Keratinocyte (primary cell): ENCODE measurements at regions not wholly inside any gene's neighbourhood (a gene's known extent, or its start where the extent isn't known, plus 50 kb on each side); places are given as distances from the start of the nearest gene placed in this dataset.

Experiments
- CTCF ChIP-seq, 3 experiments: IDR thresholded peaks in 1 of 3; conservative IDR thresholded peaks in 1 of 3; optimal IDR thresholded peaks in 1 of 3; 2 replicates in 2 of 3; 3 replicates in 1 of 3; pipeline versions ENCODE3 to v1.5.1; 2011; ENCODE audit warnings: low read length in 3 of 3, mild to moderate bottlenecking in 3 of 3, moderate library complexity in 2 of 3, control low read depth in 1 of 3, inconsistent platforms in 1 of 3; ENCODE audit not compliant: insufficient read depth in 2 of 3; ENCODE audit errors: extremely low read depth in 1 of 3
- EZH2 ChIP-seq: IDR thresholded peaks from one replicate; pipeline ENCODE4 v1.6.1; 2012; ENCODE audit warnings: inconsistent platforms, mild to moderate bottlenecking, low read length, moderate library complexity

- TF ChIP-seq CTCF (optimal IDR thresholded peaks at IDR 0.05 in 1 of 3, IDR thresholded peaks at IDR 0.05 in 1 of 3, conservative IDR thresholded peaks at IDR 0.05 in 1 of 3; ENCODE audit: extremely low read depth in 1 of 3, insufficient read depth in 2 of 3, low read length in 3 of 3) (no peak), EZH2 (no peak)
Observed at GRCh38 chr3:139289860-139290524, 53.8 kb upstream of the MRPS22 start.
